NT2/D1 (cell line): ENCODE measurements at regions not wholly inside any gene's neighbourhood (a gene's known extent, or its start where the extent isn't known, plus 50 kb on each side); places are given as distances from the start of the nearest gene placed in this dataset.

ENCODE experiments used
- DNase-seq: peaks from one replicate; pipeline ENCODE4 v3.0.0-alpha.2; 2011; ENCODE audit warnings: low read depth, low spot score
- H3K27me3 ChIP-seq: 2 replicates; pipeline ENCODE4 v1.6.0; 2011; ENCODE audit warnings: mild to moderate bottlenecking; ENCODE audit not compliant: insufficient read length, insufficient read depth
- H3K36me3 ChIP-seq: 2 replicates; pipeline ENCODE4 v1.6.1; 2011; ENCODE audit warnings: mild to moderate bottlenecking, low read length, mixed read lengths; ENCODE audit not compliant: insufficient read depth, insufficient read length
- H3K4me1 ChIP-seq: 2 replicates; pipeline ENCODE4 v1.5.1; 2011; ENCODE audit not compliant: insufficient read depth, insufficient read length
- H3K4me3 ChIP-seq: 2 replicates; pipeline ENCODE4 v1.5.1; 2011; ENCODE audit warnings: low read depth; ENCODE audit not compliant: insufficient read length
- H3K9ac ChIP-seq: 2 replicates; pipeline ENCODE4 v1.6.0; 2011; ENCODE audit warnings: low read depth; ENCODE audit not compliant: insufficient read length
- H3K9me3 ChIP-seq: 2 replicates; pipeline ENCODE4 v1.5.1; 2011; ENCODE audit warnings: mild to moderate bottlenecking, low read length; ENCODE audit not compliant: insufficient read depth
- SUZ12 ChIP-seq: IDR thresholded peaks from 2 replicates; pipeline ENCODE4 v1.6.1; 2011; ENCODE audit not compliant: insufficient read length, insufficient read depth; ENCODE audit errors: extremely low read depth
- YY1 ChIP-seq: IDR thresholded peaks from 2 replicates; pipeline ENCODE4 v1.6.1; 2011; ENCODE audit not compliant: insufficient read length, insufficient read depth
- ZNF274 ChIP-seq: IDR thresholded peaks from 2 replicates; pipeline ENCODE4 v1.6.1; 2011; ENCODE audit warnings: mild to moderate bottlenecking, low read depth, low read length

DNA sequence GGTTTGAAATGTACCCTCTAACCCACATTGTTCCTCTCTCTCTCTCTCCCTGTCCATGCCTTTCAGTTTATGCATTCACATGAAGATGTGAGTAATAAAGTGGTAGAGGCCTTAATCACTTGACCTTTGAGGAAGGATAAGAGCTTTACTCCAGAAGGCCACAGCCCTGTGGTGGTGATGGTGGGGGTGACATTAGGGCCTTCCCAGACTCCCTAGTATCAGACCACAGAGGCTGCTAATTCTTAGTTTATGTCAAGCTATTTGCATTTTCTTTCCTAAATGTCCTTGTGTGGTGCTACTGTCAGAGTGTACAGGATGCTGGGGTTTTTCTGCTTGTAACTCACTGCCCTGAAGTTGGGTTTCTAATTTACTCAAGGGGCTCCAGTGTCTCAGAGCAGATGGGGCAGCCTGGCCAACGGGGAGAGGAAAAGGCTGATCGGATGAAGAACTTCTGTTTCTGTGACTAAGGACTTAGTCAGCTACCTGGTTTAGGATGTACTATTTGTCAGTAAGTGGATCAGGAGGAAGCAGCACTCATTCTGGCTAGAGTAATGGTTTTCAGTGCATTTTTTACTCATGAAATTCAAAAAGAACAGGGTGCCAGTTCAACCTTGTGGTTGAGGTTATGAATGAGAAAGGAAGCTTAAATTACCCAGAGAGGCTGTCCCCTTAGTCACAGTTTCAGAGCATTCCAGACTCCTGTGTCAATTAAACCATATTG lies 509.6 kb upstream of the DIPK2B start:
- no peaks in the 10 kb centered on the region for H3K27me3 ChIP-seq
- no peak for DNase-seq
- H3K4me1 ChIP-seq = no peaks in the 10 kb centered on the region
- no peak overlapping the region for H3K9ac ChIP-seq
- TF ChIP-seq ZNF274 (no peak), SUZ12 (no peak), YY1 (no peak)
- no peaks in the 10 kb centered on the region for H3K36me3 ChIP-seq
- no peaks in the 10 kb centered on the region for H3K9me3 ChIP-seq
- no peak overlapping the region for H3K4me3 ChIP-seq

DNA sequence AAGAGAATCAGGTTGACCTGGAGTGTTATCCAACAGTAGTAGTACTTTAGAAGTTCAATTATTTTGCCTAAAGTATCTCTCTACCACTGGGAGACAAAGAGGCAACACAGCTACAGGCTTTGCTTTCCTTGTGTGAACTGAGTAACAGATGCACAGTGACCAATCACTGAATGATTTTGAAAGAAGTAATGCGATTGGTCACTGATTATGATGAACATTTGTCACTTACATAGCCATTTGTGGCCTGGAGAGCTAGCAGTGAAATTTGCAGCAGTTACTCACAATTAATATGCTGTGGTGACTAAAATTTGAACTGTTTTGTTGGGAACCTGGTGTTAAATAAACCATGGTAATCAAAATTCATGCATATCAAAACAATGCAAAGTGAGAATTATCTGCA lies 508.7 kb upstream of the DIPK2B start:
- Histone ChIP-seq H3K9me3 (no peaks in the 10 kb centered on the region), H3K9ac (no peak overlapping the region), H3K4me3 (no peak overlapping the region)

DNA sequence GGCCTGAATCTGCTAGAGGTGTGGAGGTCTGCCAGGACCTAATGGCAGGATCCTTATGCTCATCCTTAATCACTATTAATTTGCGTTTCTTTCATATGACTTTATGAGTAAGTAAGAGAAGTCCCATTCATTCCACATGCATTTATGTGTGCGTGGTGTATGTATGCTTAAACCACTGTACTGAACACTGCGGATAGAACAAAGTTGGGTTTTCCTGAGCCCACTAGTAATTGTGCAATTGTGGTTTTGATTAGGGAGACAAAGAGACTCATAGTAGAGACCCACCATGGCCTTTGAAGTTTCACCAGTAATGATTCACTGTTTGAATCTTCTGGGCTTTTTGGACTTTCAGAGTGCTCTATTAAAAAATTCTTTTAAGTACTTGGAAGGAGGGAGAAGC lies 498.5 kb upstream of the DIPK2B start:
- TF ChIP-seq SUZ12 (no peak), YY1 (no peak), ZNF274 (no peak)

More for the DNA sequence above, 508.7 kb upstream of the DIPK2B start:
- no peaks in the 10 kb centered on the region for H3K36me3 ChIP-seq
- no peaks in the 10 kb centered on the region for H3K27me3 ChIP-seq
- TF ChIP-seq ZNF274 (no peak), SUZ12 (no peak), YY1 (no peak)
- H3K4me1 ChIP-seq = no peaks in the 10 kb centered on the region
- no peak for DNase-seq

DNA sequence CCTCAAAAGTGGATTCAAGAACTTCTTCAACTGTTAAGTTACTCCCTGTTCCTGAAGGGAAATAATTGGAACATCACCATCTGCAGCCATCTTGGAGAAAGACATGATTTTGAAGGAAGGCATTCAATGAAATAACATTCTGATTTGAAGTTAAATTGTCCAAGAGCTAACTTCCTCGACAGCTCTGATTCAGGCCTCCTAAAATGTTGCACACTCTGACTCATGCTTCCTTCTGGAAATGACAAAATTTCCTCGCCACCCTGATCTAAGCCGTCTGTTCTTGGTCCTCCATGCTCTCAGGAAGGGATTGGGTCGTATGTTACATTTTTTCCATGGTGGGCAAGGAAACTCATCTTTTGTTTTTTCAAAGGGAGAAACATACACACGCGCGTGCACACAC lies 496.9 kb upstream of the DIPK2B start:
- no peak overlapping the region for H3K4me3 ChIP-seq
- H3K9me3 ChIP-seq = no peaks in the 10 kb centered on the region
- no peaks in the 10 kb centered on the region for H3K27me3 ChIP-seq
- H3K36me3 ChIP-seq = no peaks in the 10 kb centered on the region
- no peak for DNase-seq
- no peak overlapping the region for H3K9ac ChIP-seq
- no peaks in the 10 kb centered on the region for H3K4me1 ChIP-seq
- TF ChIP-seq SUZ12 = no peak
- no peak for TF ChIP-seq YY1
- no peak for TF ChIP-seq ZNF274

More for the DNA sequence above, 498.5 kb upstream of the DIPK2B start:
- H3K9ac ChIP-seq = no peak overlapping the region
- H3K9me3 ChIP-seq = no peaks in the 10 kb centered on the region
- no peak overlapping the region for H3K4me3 ChIP-seq
- H3K27me3 ChIP-seq = no peaks in the 10 kb centered on the region
- no peak for DNase-seq
- H3K36me3 ChIP-seq = no peaks in the 10 kb centered on the region
- H3K4me1 ChIP-seq = no peaks in the 10 kb centered on the region

DNA sequence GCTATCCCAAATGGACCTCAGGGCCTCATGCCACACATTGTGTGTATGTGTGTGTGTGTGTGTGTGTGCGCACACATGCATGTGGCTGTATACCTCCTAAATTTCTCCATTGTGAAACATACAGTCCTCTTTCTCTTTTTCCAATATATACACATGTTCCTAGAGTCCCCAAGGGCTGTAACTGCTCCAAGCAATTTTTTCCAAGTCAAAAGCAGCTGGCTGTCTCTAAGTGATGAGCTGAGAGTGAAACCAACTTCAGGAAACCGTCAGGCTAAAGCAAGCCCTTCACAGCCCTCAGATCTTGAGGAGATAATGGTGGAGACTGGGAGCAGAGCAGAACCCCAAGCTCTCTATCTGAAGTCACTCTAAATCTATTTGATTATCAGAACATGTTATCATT lies 496.1 kb upstream of the DIPK2B start:
- TF ChIP-seq YY1 (no peak), SUZ12 (no peak), ZNF274 (no peak)
- H3K9ac ChIP-seq = no peak overlapping the region
- H3K4me3 ChIP-seq = no peak overlapping the region
- H3K4me1 ChIP-seq = no peaks in the 10 kb centered on the region
- H3K9me3 ChIP-seq = no peaks in the 10 kb centered on the region
- H3K36me3 ChIP-seq = no peaks in the 10 kb centered on the region
- no peak for DNase-seq
- no peaks in the 10 kb centered on the region for H3K27me3 ChIP-seq

DNA sequence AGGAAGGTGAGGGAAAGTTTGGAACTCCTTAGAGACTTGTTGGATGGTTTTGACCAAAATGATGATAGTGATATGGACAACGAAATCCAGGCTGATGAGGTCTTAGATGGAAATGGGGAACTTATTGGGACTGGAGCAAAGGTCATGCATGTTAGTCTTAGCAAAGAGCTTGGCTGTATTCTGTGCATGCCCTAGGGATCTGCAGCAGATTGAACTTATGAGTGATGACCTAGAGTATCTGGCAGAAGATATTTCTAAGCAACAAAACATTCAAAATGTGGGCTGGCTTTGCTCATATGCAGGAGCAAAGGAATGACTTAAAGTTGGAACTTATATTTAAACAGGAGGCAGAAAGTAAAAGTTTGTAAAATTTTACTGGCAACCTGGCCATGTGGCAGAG lies 489.3 kb upstream of the DIPK2B start:
- H3K4me1 ChIP-seq = no peaks in the 10 kb centered on the region
- H3K36me3 ChIP-seq = no peaks in the 10 kb centered on the region
- no peak for DNase-seq
- H3K27me3 ChIP-seq = no peaks in the 10 kb centered on the region
- H3K9me3 ChIP-seq = no peaks in the 10 kb centered on the region
- no peak for TF ChIP-seq YY1
- TF ChIP-seq SUZ12 = no peak
- no peak overlapping the region for H3K4me3 ChIP-seq
- no peak overlapping the region for H3K9ac ChIP-seq

DNA sequence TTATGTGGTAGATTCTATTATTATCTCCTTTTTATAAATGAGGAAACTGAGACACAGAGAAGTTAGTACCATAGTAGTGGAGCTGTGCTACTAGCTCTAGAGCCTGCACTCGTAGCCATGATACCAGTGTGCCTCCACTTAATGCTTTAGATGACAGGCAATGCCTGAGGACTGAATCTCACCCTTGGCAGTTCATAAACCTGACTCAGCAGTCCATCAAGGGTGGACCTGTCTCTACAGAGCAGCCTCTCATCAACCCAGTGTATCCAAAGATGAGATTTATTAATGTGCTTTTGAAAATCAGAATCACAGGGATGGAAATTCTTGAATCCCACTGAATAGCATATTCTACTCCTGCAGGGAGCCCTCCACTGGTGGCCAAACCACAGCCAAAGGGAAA lies 483.2 kb upstream of the DIPK2B start:
- H3K36me3 ChIP-seq = no peaks in the 10 kb centered on the region
- TF ChIP-seq SUZ12 = no peak
- no peak for TF ChIP-seq ZNF274
- TF ChIP-seq YY1 = no peak
- H3K4me3 ChIP-seq = no peak overlapping the region
- no peaks in the 10 kb centered on the region for H3K9me3 ChIP-seq
- no peak for DNase-seq
- no peaks in the 10 kb centered on the region for H3K4me1 ChIP-seq
- H3K9ac ChIP-seq = no peak overlapping the region
- no peaks in the 10 kb centered on the region for H3K27me3 ChIP-seq

DNA sequence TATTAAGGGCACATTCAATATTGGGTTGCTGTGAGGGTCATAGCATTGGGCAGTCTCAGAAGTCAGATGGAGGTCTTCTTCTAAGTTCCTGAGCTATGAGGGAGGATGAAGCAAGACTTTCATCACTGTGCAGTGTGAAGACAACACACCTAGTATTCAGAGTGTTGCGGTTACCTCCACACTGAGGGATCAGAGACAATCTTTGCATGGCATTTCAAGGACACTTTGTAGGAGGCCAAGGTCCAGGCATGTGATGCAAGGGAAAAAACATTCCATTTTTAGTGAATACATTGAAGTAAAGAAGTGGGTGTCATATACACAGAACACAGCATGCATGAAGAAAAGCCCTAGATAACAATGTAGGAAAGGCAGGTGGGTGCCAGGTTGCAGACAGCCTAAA lies 481.2 kb upstream of the DIPK2B start:
- Histone ChIP-seq H3K36me3 (no peaks in the 10 kb centered on the region), H3K4me1 (no peaks in the 10 kb centered on the region), H3K9me3 (no peaks in the 10 kb centered on the region), H3K9ac (no peak overlapping the region), H3K27me3 (no peaks in the 10 kb centered on the region), H3K4me3 (no peak overlapping the region)
- DNase-seq = no peak
- TF ChIP-seq SUZ12 = no peak
- TF ChIP-seq YY1 = no peak
- TF ChIP-seq ZNF274 = no peak
